GM21390 (cell line): ENCODE measurements at regions not wholly inside any gene's neighbourhood (a gene's known extent, or its start where the extent isn't known, plus 50 kb on each side); places are given as distances from the start of the nearest gene placed in this dataset.

Source experiments
- ATAC-seq: cut with Tn5 transposase; IDR thresholded peaks from one replicate; pipeline ENCODE4 v1.9.1; 2021; ENCODE audit not compliant: unreplicated experiment

DNA sequence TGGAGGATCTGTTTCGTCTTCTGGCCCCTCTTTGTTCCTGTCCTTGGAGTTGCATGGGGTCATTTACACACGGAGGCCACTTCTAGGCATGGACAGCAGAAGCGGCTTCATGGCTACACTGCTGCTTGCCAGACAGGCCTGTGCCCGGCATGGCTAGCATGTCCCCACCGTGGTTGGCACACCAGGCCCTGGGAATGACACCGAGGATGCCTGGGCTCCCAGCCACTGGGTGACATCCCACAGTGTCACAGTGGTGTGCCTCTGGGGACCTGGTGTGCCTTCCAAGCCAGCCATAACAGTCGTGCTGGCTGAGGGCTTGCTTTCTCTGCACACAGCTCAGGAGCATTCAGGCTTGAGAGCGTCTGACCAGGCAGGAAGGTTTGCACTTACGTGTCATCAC, 910.1 kb downstream of the TBC1D22A start:
- ATAC-seq: no peak

DNA sequence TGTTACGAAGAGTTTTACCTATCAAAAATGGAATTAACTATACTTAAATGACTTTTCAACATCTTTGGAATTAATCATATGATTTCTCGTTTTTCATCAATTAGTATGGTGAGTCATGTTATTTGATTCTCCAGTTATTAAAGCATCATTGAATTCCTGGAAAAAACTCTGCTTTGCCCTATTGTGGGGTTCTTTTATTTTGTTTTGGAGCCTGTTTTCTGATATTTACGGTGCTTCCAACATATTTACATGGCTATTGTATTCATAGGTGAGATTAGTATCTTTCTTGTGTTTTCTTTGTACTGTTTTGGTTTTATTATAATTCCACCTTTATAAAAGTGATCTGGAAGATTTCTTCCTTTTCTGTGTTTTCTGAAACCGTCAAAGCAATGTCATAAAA, 902.7 kb downstream of the TBC1D22A start:
- no peak for ATAC-seq

DNA sequence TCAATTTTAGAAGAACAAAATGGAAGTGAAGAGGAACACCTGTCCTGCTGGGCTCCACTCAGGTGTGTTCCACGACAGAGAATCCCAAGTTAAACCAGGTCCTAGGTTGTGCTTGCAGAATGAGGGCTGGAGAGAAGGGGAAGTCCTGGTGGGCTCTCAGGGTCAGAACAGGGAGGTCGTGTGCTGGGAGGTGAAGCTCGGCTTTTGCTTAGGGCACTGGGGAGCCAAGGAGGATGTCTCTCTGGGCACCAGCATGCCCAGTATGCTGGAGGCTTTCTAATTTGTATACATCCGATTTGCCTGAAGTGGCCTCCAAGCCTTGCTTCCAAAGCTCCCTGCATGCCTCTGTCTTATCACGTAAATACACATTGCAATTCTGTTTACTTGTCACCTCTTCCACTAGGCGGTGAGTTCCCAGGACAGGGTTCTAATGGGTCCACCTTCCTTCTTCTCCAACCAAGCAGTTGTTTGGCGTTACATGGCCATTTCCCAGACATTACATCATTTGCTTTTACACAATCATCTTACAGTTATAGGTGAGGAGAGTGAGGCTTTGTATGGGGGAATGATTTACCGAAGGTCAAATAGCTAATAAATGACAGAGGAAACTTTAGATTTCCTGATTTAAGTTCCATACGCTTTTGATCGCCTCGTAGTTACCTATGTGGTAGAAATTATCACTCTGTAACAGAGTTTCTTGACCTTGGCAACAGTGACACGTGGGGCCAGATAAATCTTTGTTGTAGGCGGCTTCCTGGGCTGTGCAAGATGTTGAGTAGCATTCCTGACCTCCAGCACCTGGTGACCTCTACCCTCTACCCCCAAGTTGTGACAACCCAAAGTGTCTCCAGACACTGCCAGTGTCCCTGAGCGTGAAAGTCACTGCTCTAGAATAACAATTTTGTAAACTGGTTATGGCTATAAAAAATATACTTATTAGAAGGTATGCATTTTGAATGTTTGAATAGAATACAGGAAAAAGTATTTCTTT, 901.5 kb downstream of the TBC1D22A start:
- no peak for ATAC-seq

DNA sequence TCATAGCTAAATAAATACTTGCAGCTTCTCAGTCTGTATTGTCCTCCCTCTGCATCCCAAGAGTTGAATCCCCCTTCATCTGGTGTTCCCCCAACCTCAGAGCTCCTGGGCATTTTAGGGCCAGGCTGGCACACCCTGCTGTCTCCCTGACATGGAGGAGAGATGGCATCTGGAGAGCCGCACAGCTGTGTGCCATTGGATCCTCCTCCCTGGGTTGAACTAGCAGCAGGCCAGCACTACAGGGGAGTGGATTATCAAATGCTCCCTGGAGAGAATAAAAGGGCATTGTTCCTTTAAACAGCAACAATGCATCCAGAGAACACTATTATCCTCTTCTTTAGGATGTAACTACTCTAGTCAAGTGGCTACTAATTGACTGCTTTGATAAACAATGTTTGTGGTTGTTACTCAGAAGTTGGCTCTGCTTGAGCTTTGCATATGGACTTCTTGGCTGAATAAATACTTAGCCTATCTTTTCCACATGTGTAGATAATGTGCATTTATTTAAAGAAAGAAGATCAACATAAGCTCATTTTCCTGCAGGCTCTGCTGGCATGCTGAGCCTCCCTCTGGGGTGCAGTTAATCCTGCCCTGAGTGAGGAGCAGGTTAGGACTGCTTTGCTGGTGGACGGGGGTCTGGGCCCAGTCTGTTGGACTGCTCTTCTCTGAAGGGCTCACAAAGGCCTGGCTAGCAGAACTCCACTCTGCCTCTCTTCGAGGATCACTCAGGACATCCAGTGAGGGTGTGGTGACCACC, 897.2 kb downstream of the TBC1D22A start:
- ATAC-seq: no peak

DNA sequence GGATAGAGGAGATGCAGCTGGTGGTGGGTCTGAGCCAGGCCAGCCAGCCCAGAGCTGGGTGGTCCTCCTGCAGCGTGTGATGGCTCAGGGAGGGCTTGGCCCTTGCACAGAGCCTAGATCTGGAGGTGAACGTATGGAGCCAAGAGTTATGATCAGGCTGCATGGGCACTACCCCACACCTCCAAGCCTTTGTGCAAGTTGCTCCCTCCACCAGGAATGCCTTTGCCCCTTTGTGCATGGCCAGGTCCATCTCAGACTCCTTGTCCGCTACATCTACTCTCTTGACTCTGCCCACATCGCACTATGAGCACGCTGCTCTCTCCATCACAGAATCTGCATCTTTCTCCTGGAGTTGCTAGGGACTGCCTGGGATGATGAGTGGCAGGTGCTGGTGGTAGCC, 895.7 kb downstream of the TBC1D22A start:
- no peak for ATAC-seq

DNA sequence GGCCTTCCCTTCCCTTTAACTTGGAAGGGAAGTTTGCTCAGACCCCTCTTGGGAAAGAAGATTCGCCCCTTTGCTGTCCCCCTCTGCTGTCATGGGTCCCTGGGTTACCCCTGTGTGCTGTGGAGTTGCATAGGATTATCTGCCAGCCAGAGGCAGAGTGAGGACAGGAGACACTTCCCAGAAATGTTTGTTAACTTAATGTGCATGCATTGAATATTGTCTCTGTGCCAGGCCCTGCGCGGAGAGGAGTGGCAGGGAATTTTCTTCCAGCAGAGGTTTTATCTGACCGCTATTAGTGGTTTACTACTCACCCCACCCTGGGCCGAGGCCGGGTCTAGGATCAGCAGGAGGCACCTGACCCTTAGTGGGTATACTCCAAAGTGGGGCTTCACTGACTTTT, 894.8 kb downstream of the TBC1D22A start:
- ATAC-seq: no peak

DNA sequence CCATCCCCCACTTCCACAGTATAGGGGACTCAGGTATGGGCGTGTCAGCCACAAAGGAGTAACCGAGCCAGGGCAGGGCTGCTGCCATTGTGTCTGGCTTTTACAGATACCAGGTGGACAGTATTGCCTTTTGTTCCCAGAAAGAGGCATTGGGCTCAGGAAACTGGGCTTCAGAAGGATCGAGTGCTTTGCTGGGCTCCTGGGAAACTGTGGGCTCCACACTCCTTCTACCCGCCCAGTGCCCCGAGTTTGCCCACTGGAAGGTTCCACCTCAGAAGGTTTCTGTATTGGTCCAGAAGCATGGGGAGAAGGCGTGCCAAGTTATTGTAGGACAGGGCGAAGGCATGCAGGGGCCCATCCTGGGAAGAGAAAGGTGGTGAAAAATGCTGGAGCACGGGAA, 894.4 kb downstream of the TBC1D22A start:
- ATAC-seq: no peak

DNA sequence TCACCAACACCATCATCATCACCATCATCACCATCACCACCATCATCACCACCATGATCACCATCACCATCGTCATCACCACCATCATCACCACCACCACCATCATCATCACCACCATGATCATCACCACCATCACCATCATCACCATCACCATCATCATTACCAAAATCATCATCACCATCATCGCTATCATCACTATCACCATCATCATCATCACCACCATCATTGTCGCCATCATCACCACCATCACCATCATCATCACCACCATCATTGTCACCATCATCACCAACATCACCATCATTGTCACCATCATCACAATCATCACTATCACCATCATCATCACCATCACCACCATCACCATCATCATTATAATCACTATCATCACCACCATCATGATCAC, 893.5 kb downstream of the TBC1D22A start:
- ATAC-seq: no peak

DNA sequence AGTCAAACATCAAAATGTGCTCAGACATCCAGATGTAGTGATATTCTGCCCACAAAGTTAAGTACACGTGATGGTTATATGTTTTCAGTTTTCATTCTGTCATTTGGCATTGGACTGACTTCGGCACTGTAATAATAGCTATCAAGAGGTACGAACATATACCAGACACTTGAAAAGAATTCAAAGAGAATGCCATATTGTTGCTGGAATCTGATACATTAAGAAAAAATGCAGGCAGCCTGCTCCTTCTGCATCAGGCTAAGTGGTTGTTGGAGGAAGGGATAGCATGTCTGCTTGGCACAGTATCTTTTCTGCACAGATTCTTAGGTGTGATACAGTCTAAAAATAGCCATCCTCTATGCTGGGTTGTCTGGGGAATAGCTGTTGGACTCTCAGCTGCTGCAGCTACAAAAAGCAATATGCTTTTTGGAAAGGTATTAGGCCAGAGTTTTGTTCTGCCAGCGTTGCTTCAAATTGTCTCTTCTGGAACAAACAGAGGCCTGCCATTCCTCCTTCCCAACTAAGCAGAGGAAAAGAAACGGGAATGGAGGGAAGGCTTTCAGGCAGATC, 892.6 kb downstream of the TBC1D22A start:
- no peak for ATAC-seq

DNA sequence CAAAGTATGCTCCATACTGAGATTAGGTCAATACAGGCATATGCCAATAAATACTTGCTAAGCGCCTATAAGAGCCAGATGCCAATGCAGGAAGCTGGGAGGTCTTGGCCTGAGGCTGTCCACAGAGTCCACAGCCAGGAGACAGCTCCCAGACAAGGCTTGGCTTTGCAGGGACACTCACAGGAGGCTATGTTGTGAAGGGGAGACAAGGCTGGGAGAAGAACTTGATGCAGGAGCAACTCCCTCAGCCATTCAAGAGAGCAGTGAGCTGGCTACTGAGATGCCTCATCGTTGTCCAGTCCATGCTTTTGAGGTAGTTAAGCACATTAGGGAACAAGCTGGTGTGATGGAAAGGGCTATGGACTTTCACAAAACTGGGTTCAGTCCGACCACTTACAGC, 891.5 kb downstream of the TBC1D22A start:
- no peak for ATAC-seq

DNA sequence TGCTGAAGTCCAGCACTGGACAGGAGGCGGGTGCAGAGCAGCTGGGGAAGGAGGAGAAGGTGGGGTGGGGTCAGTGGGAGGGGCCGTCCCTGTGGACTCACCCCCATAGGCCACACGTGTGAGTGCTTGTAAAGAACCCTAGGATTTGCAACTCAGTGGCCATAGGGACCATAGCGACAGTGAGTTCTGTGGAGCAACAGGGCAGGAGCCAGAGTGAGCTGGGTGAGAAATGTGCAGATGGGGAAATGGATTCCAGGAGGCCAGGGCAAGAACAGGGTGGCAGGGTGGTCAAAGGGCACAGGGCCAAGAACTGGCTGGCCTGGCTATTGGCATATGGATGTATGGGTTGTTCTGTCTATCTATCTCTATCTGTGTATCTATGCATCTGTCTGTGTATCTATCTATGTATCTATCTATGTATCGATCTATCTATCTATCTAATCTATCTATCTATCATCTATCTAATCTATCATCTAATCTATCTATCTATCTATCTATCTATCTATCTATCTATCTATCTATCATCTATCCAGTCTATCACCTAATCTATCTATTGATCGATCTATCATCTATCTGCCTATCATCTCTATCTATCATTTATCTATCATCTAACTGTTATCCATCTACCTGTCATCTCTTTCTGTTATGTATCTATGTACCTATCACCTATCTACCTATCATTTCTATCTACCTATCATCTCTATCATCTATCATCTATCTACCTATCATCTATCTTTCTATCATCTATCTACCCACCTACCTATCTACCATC, 889.0 kb downstream of the TBC1D22A start:
- ATAC-seq: no peak

DNA sequence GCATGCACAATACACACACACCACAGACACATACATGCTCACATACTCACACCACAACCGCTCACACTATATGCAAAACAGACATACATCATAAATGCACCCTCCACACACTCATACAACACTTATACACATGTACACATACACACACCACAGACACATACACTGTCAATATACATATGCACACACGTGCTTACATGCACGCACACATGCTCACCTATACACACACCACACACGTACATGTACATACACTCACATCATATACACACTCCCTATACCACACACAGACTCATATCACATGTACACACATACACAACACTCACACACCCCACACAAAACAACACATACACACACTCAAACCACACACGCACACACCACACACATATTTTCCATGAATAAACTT, 885.3 kb downstream of the TBC1D22A start:
- ATAC-seq: no peak

DNA sequence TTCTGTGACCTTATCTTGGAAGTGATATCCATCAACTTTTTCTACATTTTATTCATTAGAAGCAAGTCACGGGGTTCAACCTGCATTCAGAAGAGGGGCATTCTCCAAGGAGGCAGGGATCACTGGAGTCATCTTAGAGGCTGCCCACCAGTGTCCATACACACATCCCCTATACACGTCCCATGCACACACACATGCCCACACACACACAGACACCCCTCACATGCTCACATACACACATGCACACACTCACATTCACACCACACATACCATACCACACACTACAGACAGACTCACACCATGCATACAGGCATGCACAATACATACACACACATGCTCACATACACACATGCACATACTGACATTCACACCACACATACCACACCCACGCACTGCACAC, 884.7 kb downstream of the TBC1D22A start:
- no peak for ATAC-seq

DNA sequence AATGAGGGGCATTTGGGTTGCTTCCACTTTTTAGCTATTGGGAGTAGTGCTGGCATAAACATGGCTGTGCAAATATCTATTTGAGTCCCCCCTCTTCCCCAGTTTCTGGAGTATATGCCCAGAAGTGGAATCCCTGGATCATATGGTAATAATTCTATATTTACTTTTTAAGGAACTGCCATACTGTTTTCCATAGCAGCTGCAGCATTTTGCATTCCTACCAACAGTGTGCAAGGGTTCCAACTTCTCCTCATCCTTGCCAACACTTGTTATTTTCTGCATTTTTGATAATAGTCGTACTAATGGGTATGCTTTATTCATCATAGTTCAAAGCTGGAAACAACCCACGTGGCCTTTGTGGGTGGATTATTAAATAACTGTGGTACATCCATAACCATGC, 883.5 kb downstream of the TBC1D22A start:
- no peak for ATAC-seq

DNA sequence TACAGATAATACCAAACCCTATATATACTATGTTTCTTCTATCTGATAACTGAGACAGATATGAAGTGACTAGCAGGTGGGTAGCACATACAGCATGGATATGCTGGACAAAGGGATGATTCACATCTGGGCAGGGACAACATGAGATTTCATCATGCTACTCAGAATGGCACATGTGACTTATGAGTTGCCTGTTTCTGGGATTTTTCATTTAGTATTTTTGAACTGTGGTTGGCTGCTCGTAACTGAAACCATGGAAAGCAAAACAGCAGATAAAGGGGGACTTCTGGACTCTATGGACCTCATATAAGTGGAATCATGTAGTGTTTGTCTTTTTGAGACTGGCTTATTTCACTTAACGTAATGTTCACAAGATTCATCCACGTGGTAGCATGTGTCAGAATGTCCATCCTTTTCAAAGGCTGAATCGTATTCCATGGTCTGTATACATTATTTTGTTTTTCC, 883.0 kb downstream of the TBC1D22A start:
- no peak for ATAC-seq

DNA sequence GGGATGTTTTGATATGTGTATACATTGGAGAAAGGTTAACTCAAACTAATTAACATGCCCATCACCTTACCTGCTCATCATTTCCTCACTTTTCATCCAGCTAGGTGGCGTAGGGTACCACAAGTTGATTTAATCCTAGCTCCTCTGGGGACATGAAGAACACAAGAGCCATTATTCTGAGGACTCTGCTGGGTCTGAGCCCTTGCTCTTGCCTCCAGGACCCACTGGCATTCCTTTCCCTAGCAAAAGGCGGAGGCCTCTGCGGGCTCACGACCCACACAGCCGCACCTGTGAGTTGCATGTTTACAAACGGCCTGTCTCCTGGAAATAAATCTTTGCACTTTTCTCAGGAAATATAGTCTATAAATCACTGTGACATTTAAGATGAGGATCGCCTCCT, 871.9 kb downstream of the TBC1D22A start:
- ATAC-seq: no peak

DNA sequence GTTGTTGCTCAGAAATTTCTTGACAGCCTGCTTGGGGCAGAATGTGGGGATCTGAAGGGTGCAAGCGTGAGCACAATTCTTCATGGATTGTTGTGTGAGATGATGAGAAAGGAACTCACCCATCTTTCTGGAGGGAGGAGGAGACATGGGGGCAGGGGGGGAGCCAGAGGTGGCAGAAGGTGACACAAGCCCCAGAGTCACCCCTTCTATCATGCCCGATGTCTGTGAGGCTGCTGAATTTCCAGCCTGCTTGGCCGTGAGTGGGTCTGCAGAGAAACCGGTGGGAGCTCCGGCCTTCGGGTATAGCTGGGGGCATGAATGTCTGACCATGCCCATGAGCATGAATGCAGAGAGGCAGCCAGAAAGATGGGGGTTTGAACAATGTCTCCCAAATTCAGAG, 870.7 kb downstream of the TBC1D22A start:
- no peak for ATAC-seq

DNA sequence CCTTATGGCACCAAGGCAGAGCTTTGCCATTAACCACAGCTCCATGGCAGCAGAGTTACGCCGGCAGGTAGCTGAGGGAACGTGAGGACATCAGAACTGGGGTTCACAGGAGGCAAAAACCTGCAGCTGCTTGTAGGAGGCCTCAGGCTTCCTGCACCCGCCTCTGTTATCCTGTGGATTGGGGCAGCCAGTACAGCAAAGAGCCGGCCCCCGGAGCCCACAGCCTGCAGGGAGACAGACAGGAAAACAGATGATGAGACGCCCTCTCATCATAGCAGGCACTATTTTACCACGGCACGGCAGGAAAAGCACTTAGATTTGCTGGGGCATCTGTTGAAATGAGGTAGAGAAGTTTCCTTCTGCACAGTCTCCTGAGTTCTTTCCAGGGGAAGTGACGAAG, 870.3 kb downstream of the TBC1D22A start:
- ATAC-seq: no peak

DNA sequence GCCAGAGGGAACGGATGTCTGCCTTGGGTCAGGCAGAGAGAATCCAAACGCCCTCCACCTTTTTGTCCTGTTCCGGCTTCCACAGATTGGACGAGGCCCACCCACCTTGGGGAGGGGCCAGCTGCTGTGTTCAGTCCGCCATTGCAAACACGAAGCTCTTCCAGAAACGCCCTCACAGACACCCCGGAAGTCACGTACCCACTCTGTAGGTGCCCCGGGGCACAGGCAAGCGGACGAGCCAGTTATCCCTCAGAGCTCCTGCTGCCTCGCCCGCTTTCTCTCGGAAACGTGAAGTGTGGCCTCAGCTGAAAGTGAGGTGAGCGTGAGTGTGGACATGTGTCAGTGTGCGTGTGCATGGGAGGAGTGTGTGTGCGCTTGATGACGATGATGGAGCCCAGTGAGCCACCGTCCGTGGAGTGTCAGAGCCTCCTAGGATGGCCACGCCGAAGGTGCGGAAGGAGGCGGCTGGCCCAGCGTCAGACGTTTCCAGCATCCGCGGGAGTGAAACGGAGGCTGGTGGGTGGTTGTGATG, 869.2 kb downstream of the TBC1D22A start:
- ATAC-seq: no peak

DNA sequence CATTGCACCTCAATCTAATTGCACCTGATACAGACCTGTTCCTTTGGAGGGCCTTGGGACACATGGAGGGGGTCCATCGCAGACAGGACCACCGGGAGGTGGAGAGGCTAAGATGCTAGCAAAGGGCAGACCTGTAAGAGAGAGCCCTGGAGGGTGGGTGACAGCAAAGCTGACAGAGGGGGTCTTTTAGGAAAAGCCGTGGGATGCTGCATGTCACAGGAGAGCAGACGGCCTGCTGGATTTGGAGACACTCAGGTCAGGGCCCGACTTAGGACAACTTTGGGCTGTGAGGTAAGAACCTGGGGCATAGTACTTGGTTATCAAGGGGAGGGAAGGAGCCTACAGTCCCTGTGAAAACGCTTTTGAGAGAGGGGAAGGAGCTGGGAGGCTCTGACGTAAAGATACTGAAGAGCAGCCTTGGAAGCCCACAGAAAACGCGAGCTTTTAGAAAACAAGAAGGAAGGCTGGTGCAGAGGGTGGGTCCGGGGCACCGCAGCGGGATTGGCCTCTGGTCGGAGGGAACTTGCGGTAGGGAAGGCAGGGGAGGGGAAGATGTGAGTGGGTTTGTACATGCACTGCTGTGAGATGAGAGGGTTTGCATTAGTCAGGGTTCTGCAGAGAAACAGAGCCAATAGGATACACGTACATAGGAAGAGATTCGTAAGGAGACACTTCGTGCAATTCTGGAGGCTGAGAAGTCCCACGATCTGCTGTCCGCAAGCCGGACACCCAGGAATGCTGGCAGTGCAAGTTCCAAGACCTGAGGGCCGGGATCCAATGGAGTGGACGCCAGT, 868.5 kb downstream of the TBC1D22A start:
- no peak for ATAC-seq
